ENCODE measurements at regions not wholly inside any gene's neighbourhood (a gene's known extent, or its start where the extent isn't known, plus 50 kb on each side); places are given as distances from the start of the nearest gene placed in this dataset.

GRCh38 chr4:33316578-33316977, 2596.4 kb downstream of the PCDH7 start:
- TF ChIP-seq CTCF (IDR thresholded peaks at IDR 0.05): no peak
- TF ChIP-seq POLR2AphosphoS5 (IDR thresholded peaks at IDR 0.05): no peak
